Posterior vena cava (tissue), 2 donors: ENCODE measurements at regions not wholly inside any gene's neighbourhood (a gene's known extent, or its start where the extent isn't known, plus 50 kb on each side); places are given as distances from the start of the nearest gene placed in this dataset.

Experiments used
- DNase-seq: peaks from one replicate; pipeline ENCODE4 v3.0.0-alpha.2; 2020; ENCODE audit warnings: low spot score
- intact Hi-C, 2 donors: fragments of 100-400 bp; cut with DNase I; formaldehyde crosslinking; loops; one replicate each; pipeline versions ENCODE4 v1.14.1 to v1.14.2; 2022 to 2023
- donor health status: DM: yes; HTN: yes; CAD: no.
- donor health status: DM: yes; HTN: yes; CAD: no.

DNA sequence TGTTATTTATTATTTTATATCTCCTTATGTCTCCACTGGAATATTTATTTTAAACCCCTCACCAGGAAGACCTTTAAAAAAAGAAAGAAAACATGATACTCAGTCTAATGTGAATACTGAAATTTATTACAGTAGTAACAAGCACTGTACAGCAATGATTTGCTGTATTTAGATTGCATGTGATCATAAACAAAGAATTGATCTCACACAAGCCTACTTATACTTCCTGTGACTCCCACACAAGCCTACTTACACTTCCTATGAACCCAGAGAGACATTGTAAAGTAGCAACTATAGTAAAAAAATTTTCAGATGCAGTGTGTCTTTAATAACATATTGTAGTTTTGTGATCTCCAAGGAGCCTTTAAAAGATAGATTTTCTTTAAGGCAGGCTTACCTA is 142.7 kb upstream of the SYT1 start:
- DNase-seq, result no peak
- intact Hi-C loops, result no loop called here

DNA sequence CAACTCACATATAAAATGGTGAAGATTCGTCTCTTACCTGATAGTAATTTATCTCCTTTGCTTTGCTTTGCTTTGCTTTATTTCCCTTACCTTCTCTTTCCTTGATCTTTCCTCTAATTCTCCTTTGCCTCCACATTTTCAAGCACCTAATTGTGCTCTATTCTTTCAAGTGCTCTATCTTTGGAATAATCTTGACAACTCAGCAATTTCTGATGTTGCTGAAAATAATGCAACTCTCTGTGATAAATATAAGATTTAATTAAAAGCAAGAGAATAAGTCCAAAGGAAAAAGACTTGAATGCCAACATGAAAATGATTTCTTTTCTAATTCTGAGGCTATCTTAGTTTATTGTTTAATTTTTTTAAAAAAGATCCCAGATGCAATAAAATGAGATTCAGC is 139.5 kb upstream of the SYT1 start:
- DNase-seq, result no peak
- intact Hi-C loops, result no loop called here

DNA sequence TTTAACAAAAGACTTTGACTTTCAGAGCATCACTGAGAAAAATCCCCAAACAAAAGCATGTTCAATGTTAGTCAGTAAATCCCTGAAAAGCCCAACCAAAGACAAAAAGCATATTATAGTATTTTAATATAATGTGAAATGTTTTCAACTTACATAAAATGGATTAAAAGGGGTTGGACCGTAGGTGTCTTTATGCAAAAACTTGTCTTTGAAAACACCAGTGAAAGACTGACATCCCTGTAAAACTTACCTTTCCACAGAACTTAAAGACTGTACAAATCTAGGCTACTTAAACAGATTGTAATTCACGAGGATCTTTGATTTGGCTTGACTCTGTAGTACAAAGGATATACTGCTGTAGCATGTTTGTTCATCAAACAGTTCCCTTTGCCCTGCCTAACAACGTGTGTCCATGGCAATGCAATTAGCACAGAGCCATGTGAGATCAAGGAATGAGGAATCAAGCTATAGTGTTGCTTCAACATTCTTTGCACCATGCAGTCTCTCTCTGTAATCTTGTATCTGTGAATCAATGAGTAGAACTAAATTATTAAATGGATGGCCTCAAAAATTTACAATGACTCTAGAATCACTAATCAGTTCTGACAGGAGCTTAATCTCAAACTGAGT is 138.5 kb upstream of the SYT1 start:
- intact Hi-C loops, result no loop called here
- no peak for DNase-seq

DNA sequence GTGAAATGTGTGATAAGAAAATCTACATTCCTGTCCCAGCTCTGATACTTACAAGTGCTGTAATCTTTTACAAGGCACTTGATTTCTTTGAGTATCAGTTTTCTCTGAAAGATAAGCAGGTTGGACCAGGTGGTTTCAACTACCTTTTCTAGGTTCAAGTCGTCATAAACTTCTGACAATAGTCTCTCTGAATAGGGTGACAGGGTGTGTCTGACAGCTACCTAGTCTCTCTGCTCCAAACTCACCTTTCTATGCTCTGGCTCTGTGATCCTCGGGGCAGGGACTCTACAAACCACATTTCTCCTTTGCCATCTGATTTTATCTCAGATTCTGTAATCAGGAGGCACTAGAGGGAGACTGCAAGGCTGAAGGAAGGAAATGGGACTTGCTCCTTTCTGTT is 137.7 kb upstream of the SYT1 start:
- intact Hi-C loops, result no loop called here
- DNase-seq, result no peak

DNA sequence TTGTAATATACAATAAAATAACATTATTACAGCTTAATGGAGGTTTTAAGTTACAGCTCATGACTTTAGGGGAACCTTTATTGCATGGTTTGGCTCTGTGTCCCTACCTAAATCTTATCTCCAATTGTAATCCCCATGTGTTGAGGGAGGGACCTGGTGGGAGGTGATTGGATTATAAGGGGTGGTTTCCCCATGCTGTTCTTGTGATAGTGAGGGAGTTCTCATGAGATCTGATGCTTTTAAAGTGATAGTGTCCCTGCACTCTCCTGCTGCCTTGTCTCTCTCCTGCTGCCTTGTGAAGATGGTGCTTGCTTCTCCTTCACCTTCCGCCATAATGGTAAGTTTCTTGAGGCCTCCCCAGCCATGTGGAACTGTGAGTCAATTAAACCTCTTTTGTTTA is 132.1 kb upstream of the SYT1 start:
- intact Hi-C loops, result no loop called here
- no peak for DNase-seq

DNA sequence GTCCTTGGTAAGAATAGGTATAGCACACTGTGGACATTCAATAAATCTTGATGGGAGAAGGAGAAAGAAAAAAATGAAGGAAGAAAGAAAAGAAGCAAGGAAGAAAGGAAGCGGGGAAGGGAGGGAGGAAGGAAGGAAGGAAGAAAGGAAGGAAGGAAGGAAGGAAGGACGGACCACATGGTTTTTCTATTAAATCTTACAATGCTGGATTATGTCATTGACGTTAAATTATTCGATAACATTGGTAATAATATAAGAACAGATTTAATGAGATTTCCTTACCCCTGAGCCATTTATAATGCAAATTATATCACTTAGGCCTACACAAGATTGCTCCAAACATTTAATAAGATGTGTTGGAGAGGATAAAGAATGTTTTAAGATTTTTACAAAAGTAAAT is 124.9 kb upstream of the SYT1 start:
- DNase-seq, result no peak
- intact Hi-C loops, result no loop called here

DNA sequence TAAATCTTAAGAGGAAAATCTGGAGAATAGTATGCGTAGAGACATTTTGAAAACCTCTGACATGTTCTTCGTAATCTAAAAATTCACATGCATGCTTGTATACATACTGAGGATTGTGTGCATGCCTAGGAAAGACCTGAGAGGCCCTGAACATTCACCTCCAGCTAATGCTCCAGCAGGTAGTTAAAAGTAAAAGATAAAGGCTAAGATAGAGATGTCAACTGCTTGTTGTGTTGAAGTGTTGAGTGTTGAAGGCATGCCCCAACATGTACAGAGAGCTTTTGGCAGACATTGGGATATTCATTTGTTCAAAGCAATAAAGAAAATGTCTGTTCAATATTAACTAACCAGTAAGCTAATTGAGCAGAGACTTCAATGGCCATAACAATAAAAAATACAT is 118.6 kb upstream of the SYT1 start:
- DNase-seq, result no peak

DNA sequence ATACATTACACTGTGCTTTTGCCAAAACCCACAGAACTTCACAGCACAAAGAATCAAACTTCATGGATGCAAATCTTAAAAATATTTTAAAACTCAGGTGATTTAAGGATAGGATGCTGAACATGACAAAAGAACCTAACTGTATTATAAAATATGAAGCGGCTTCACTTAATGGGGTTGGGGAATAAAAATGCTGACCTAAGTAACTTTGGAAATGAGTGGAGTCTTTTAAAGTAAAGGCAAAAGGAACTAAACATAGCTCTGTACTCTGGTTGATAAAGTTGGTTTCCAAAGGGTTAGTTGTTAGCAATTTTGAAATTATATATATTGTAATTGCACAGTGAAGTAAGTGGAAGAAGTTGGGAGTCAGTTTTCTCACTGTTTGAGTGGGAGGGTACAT is 111.5 kb upstream of the SYT1 start:
- DNase-seq, result no peak
- intact Hi-C loops, result no loop called here

More for the DNA sequence above, 118.6 kb upstream of the SYT1 start:
- intact Hi-C loops, result no loop called here

DNA sequence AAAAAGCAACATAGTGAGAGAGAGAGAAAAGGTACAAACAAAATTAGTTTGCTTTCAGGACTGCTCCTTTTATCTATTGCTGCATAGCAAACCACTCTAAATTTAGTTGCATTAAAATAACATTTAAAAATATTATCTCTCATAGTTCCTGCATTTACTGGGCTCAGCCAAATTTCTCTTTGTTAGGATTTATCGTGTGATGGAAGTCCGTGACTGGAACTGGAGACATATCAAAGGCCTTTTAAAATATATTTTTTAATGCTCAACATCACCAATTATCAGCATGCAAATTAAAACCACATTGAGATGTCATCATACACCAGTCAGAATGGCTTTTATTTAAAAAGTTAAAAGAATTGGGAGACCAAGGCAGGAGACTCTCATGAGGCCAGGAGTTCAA is 107.6 kb upstream of the SYT1 start:
- no peak for DNase-seq
- intact Hi-C loops, result no loop called here

DNA sequence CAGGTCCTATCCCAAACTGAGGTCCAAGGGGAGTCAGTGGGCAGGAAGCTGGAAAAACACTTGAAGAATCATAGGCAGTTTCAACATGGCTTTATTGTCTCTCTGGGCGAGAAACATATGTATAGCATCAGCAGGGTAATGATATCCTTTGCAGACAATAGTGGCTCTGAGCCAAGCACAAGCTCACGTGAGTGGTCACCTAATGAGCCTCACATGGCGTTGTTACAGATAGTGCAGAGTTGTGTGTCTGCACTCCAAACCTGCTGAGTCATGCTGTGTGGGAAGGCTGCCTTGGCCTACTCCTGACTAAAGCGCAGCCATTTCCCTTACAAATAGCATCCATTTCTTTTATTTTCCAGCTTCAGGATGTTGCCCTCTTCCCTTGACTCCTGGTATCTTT is 105.2 kb upstream of the SYT1 start:
- intact Hi-C loops, result no loop called here
- DNase-seq, result no peak

DNA sequence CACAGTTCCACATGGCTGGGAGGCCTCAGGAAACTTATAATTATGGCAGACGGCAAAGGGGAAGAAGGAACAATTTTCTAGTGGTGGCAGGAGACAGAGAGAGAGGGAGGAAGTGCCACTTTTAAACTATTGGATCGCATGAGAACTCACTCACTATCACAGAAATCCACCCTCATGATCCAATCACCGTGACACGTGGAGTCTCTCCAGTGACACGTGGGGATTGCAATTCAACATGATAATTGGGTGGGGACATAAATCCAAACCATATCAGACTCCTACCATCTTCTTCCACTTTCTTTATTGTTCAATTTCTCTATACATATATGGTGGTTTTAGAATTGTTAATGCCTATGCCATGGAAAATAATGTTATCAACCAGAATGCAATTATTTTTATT is 103.7 kb upstream of the SYT1 start:
- DNase-seq, result no peak
- intact Hi-C loops, result no loop called here

DNA sequence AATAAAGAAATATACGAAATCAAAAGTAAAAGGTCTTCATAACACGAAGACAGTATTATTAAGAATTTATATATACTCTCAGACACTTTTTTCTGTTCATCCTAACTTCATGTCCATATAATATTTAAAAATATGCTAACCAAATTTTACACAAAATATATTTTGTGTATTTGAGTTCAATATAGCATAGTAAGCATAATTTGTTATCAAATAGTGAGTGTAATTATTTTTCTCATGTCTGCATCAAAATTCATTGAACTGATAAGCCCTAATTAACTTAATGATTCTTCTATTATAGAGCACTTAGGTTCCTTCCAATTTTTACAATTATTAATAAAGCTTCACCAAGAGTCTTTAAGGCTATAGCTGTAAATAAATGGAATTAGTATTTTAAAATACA is 99.7 kb upstream of the SYT1 start:
- intact Hi-C loops, result no loop called here
- DNase-seq, result no peak

DNA sequence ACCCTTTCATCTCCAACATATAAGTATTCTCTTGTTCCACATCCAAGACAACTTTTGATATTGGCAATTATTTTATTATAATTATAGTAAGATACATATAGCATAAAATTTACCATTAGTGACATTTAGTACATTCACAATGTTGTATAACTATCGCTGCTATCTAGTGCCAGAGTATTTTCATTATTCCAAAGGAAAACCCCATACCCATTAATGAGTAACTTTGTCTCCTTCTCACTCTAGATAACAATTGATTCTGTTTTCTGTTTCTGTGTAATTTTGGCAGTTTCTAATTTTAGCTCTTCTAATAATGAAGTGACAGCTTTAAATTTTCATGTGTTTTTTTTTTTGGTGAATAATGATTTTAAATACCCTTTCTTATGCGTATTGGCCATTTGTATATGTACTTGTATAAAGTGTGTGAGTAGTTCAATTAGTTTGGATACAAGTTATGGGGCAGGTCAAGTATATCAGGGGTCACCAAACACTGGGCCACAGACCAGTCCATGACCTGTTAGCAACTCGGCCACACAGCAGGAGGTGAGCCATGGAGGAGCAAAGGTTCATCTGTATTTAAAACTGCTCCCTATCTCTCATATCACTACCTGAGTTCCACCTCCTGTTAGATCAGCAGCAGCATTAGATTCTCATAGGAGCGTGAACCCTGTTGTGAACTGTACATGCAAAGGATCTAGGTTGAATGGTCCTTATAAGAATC is 97.2 kb upstream of the SYT1 start:
- intact Hi-C loops, result no loop called here
- no peak for DNase-seq

DNA sequence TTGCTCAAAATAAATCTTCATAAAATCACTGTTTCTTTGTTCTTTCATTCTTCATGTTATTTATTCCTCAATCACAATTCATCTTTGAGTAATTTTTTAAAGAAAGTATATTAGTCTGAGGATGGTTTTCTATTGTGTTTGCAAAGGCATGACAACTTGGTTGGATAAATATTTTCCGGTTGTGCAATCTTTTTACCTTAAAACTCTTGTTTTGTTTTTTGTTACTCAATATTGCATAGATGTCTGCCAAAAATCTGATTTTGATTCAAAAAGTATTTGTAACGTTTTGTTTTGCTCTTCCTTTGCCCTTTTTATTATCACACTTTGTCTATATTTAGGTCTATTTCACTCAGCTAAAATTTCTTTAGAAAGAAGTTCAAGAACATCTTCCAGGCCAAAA is 86.2 kb upstream of the SYT1 start:
- no peak for DNase-seq
- intact Hi-C loops, result no loop called here

DNA sequence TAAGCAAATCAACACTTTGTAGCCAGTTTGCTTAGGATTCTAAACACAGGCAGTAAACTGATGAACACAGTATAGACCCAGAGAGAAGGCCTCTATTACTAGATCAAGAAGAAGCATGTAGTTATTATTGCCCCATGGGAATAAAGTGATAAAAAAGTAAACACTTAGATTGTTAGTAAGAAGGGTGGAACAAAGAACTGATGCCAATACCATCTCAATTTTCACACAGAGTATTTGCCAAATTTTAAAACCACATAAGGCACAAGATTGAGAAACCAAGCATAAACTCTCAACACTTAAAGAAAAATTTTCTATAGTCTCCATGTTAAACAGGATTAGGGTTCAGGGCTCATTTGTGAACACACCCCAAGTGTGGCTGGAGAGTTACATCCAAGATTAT is 77.0 kb upstream of the SYT1 start:
- intact Hi-C loops, result no loop called here
- DNase-seq, result no peak

DNA sequence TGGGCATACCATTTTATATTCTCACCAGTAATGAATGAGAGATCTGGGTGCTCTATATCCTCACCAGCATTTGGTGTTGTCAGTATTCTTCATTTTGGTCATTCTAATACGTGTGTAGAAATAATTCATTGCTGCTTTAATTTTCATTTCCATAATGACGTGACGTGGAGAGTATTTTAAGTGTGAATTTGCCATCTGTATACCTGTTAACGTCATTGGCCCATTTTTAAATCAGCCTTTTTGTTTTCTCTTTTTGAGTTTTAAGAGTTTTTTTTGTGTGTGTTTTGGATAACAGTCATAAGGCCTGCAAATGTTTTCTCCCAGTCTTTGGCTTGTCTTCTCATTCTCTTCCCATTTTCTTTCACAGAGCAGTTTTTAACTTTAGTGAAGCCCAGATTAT is 74.4 kb upstream of the SYT1 start:
- intact Hi-C loops, result no loop called here
- DNase-seq, result no peak

DNA sequence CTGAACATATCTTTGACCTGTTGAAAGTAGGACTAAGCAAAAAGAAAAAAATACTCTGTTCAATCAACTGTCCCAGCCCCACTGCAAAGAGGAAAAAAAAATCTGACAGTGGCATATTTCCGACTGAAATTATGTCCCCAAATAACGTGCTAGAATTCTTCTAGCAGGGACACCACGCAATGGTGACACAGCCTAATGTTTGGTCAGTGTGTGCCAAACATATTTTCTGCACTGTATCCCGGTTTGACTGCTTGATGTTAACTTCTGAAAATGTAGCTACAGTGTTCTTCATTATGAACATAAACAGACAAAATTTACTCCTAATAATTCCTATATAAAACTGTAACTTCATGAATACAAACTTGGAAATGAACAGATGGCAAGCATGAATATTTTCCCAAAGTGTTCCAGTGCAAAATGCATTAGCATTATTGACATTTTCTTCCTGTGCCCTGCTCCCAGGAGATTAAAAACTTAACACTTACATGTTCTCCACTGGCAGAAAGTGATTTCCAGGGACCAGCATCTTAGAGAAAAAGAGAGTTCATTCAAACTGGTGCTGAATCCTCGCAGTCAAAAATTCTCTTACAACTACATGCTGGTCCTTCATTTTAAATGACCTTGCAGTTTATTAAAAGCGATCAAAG is 72.4 kb upstream of the SYT1 start:
- DNase-seq, result no peak
- intact Hi-C loops, result no loop called here

DNA sequence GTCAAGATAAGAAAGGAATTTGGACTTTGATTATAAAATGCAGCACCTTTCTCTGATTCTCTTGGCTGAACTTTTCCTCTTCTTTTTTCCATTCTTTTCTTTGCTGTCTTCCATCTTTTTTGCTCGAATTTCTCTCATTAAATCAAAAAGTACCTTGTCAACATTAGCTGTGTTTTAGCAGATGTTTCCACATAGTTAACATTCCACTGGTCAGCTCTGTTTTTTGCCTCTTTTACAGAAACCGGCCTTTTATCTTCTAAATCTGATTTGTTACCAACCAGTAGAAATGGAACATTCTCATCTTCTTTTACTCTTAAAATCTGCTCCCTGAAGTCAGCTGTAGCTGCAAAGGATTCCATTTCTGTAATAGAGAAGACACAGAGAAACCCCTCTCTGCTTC is 71.1 kb upstream of the SYT1 start:
- intact Hi-C loops, result no loop called here

DNA sequence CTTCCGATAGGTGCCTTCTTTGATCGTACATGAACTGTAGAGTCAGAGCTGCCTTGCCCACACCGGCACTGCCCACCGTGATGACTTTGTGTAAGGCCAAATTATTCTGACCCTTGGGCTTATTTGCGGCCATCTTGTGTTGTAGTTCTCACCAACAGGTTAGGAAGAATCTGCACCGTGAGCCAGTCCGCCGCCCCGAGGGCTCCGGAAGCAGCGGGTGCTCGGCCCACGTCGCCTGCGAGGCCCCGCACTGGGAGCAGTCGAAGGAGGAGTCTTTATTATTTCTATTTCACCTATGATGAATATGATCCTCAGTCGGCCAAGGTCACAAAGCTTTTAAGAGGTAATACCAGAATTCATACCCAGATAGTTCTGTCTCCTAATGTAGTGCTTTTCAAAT is 70.6 kb upstream of the SYT1 start:
- intact Hi-C loops, result no loop called here
- DNase-seq, result no peak

More for the DNA sequence above, 71.1 kb upstream of the SYT1 start:
- DNase-seq, result no peak

DNA sequence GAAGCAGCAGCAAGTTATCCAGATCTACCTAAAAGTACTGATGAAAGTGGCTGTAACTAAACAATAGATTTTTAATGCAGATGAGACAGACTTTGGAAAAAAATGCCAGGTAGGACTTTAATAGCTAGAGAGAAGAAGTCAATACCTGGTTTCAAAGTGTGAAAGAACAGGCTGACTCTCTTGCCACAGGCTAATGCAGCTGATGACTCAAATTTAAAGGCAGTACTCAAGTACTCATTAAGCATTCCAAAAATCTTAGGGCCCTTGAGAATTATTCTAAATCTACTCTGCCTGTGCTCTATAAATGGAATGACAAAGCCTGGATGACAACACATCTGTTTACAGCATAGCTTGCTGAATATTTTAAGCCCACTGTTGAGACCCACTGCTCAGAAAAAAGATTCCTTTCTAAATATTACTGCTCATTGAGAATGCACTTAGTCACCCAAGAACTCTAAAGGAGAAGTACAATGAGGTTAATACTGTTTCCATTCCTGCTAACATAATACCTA is 68.6 kb upstream of the SYT1 start:
- no peak for DNase-seq
- intact Hi-C loops, result no loop called here
